SK-N-MC (cell line): ENCODE measurements at regions not wholly inside any gene's neighbourhood (a gene's known extent, or its start where the extent isn't known, plus 50 kb on each side); places are given as distances from the start of the nearest gene placed in this dataset.

ENCODE experiments used
- EZH2 ChIP-seq: fragments of 200-600 bp; sonication (generic); IDR thresholded peaks from one replicate; pipeline ENCODE4 v1.6.1; 2017; ENCODE audit warnings: antibody characterized with exemption
- POLR2AphosphoS5 ChIP-seq: IDR thresholded peaks from 2 replicates; pipeline ENCODE4 v1.6.1; 2012; ENCODE audit warnings: mild to moderate bottlenecking, low read depth, low read length, borderline replicate concordance

DNA sequence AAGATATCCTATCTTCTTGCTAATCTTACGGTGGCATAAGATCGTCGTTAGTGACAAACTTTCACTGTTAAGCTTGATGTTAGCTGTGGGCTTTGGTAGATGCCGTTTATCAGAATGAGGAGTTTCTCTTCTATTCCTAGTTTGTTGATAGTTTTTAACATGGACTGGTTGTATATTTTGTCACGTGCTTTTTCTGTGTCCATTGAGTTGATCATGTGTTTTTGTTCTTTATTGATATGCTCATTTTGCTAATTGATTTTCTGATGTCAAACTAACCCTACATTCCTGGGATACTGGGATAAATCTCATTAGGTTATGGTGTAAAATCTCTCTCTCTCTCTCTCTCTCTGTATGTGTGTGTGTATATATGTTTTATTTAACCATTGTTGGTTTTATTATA is 545.1 kb downstream of the AACS start:
- TF ChIP-seq POLR2AphosphoS5 (no peak), EZH2 (no peak)
